Hepatocyte (in vitro differentiated cells): ENCODE measurements at regions not wholly inside any gene's neighbourhood (a gene's known extent, or its start where the extent isn't known, plus 50 kb on each side); places are given as distances from the start of the nearest gene placed in this dataset.

Experiments used
- EZH2phosphoT487 ChIP-seq: fragments of 200-600 bp; sonication (generic); IDR thresholded peaks from one replicate; pipeline ENCODE4 v1.6.1; 2018; ENCODE audit warnings: antibody characterized with exemption, mild to moderate bottlenecking, low read depth, moderate library complexity; ENCODE audit not compliant: unreplicated experiment, severe bottlenecking
- TF ChIP-seq, protein P1 (sequence below): fragments of 200-600 bp; sonication (generic); IDR thresholded peaks from 2 replicates; pipeline ENCODE4 v1.5.1; 2016; ENCODE audit warnings: antibody characterized with exemption, mild to moderate bottlenecking; ENCODE audit not compliant: poor library complexity

- TF ChIP-seq, protein P1, sequence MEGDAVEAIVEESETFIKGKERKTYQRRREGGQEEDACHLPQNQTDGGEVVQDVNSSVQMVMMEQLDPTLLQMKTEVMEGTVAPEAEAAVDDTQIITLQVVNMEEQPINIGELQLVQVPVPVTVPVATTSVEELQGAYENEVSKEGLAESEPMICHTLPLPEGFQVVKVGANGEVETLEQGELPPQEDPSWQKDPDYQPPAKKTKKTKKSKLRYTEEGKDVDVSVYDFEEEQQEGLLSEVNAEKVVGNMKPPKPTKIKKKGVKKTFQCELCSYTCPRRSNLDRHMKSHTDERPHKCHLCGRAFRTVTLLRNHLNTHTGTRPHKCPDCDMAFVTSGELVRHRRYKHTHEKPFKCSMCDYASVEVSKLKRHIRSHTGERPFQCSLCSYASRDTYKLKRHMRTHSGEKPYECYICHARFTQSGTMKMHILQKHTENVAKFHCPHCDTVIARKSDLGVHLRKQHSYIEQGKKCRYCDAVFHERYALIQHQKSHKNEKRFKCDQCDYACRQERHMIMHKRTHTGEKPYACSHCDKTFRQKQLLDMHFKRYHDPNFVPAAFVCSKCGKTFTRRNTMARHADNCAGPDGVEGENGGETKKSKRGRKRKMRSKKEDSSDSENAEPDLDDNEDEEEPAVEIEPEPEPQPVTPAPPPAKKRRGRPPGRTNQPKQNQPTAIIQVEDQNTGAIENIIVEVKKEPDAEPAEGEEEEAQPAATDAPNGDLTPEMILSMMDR = no peak
- no peak for TF ChIP-seq EZH2phosphoT487
Measured at GRCh38 chr11:116200564-116200963, 572.2 kb downstream of the BUD13 start.
